WERI-Rb-1 (cell line): ENCODE measurements at regions not wholly inside any gene's neighbourhood (a gene's known extent, or its start where the extent isn't known, plus 50 kb on each side); places are given as distances from the start of the nearest gene placed in this dataset.

Experiments used
- DNase-seq: peaks from one replicate; pipeline ENCODE4 v3.0.0-alpha.2; 2020
- H3K27ac ChIP-seq: fragments of 250-450 bp; sonication (Bioruptor Pico); 2 replicates; pipeline ENCODE4 v1.5.1; 2020; ENCODE audit warnings: mild to moderate bottlenecking, moderate library complexity
- H3K27me3 ChIP-seq: fragments of 250-450 bp; sonication (Bioruptor Pico); 2 replicates; pipeline ENCODE4 v1.5.1; 2021; ENCODE audit warnings: mild to moderate bottlenecking, low read depth, moderate library complexity; ENCODE audit not compliant: insufficient read depth, severe bottlenecking
- H3K36me3 ChIP-seq: fragments of 250-450 bp; sonication (Bioruptor Pico); 2 replicates; pipeline ENCODE4 v1.5.1; 2020; ENCODE audit warnings: mild to moderate bottlenecking, moderate library complexity
- H3K4me3 ChIP-seq: 2 replicates; pipeline ENCODE4 v1.5.1; 2011; ENCODE audit warnings: low read depth, mild to moderate bottlenecking, control low read depth, low read length
- H3K9me3 ChIP-seq: fragments of 250-450 bp; sonication (Bioruptor Pico); 2 replicates; pipeline ENCODE4 v1.5.1; 2021; ENCODE audit warnings: mild to moderate bottlenecking, moderate library complexity; ENCODE audit not compliant: severe bottlenecking
- CTCF ChIP-seq: IDR thresholded peaks from 2 replicates; pipeline ENCODE4 v1.5.1; 2011; ENCODE audit warnings: low read depth, mild to moderate bottlenecking, control low read depth, inconsistent platforms, low read length

DNA sequence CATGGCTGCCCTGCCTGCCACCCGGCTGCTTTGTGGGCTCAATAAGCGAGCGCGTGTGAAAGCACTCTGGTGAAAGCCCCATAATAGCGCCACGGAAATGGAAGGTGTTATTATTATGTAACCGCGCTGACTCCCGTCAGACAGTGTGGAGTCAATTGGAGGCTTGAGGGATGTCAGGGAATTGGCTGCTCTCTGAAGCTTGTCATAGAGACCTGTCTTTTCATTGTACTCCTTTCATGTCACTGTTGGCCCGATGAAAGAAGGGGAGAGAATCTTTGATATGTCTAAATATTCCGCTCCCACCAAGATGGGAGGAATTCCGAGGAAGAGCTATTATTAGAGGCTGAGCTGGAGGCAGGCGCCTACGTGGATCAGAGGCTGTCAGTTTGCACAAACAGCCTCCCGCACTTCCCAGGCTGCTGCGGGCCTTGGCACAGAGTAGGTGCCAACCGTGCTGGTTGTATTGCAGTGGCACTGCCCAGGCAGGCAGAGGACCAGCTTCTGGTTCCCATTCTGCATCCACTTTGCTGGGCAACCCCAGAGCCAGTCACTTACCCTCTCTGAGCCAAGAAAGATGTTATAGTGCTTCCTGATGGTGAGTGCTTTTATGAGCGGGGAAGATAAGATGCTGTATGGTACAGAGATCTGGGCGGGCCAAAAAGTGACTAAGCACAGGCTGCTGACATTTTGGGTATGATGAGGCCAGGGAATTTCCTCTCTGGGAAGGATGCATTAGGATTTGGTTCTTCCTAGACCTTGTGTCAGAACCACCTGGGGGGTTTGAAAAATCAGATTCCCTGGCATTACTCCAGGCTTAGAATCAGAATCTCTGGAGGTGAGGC is 151.4 kb downstream of the RPS24 start:
- Histone ChIP-seq H3K27ac (no peak overlapping the region), H3K27me3 (no peaks in the 10 kb centered on the region), H3K4me3 (no peak overlapping the region), H3K36me3 (no peaks in the 10 kb centered on the region), H3K9me3 (no peaks in the 10 kb centered on the region)
- TF ChIP-seq CTCF = no peak
- DNase-seq = no peak

DNA sequence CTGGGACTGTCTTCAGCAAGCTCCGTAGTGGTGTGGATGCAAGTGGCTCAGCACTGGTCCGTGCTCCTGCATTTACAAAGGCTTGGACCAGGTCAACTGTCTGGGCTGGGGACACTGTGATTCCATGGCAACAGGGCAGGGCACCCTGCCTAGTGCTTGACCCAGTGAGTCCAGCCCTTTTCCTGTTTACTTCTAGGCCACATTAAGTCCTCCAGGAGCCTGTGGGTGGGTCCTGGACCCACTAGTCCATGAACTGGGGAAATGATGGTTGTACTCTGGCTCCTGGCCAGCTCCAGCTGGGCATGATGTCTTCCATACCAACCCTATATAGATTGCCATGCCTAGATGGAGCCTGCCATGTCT is 152.0 kb downstream of the RPS24 start:
- no peak for DNase-seq
- H3K9me3 ChIP-seq = no peaks in the 10 kb centered on the region
- TF ChIP-seq CTCF = no peak

GRCh38 chr10:78186572-78186971 is 152.9 kb downstream of the RPS24 start:
- Histone ChIP-seq H3K36me3 (no peaks in the 10 kb centered on the region), H3K27ac (no peak overlapping the region), H3K9me3 (no peaks in the 10 kb centered on the region), H3K27me3 (no peaks in the 10 kb centered on the region), H3K4me3 (no peak overlapping the region)
- no peak for DNase-seq
- TF ChIP-seq CTCF = no peak

More for the DNA sequence above, 152.0 kb downstream of the RPS24 start:
- Histone ChIP-seq H3K27me3 (no peaks in the 10 kb centered on the region), H3K4me3 (no peak overlapping the region), H3K27ac (no peak overlapping the region), H3K36me3 (no peaks in the 10 kb centered on the region)

GRCh38 chr10:78187371-78187770 is 153.7 kb downstream of the RPS24 start:
- no peak overlapping the region for H3K4me3 ChIP-seq
- no peak for DNase-seq
- TF ChIP-seq CTCF = no peak
- H3K27me3 ChIP-seq = no peaks in the 10 kb centered on the region
- H3K36me3 ChIP-seq = no peaks in the 10 kb centered on the region
- H3K27ac ChIP-seq = no peak overlapping the region
- H3K9me3 ChIP-seq = no peaks in the 10 kb centered on the region

- DNase-seq = no peak
- Histone ChIP-seq H3K9me3 (peaks cover 5% of the 10 kb centered on the region), H3K27me3 (no peaks in the 10 kb centered on the region), H3K27ac (no peak overlapping the region), H3K36me3 (no peaks in the 10 kb centered on the region), H3K4me3 (no peak overlapping the region)
- TF ChIP-seq CTCF = no peak
Measured at GRCh38 chr10:78188446-78188845, 154.8 kb downstream of the RPS24 start.
